H1 (cell line): ENCODE measurements at regions not wholly inside any gene's neighbourhood (a gene's known extent, or its start where the extent isn't known, plus 50 kb on each side); places are given as distances from the start of the nearest gene placed in this dataset.

ENCODE experiments used
- BACH1 ChIP-seq: IDR thresholded peaks from 2 replicates; pipeline ENCODE4 v1.6.1; 2012; ENCODE audit warnings: low read length, improper control_type of control experiment
- CBX5 ChIP-seq: fragments of 300-800, 300-1000 bp; sonication (generic); IDR thresholded peaks from 2 replicates; pipeline ENCODE4 v1.7.1; 2016; ENCODE audit warnings: antibody characterized with exemption, low read length, low read depth
- CREB1 ChIP-seq: IDR thresholded peaks from 2 replicates; pipeline ENCODE4 v1.6.1; 2012; ENCODE audit warnings: inconsistent platforms
- EZH2 ChIP-seq: fragments of 200-600 bp; sonication (generic); IDR thresholded peaks from 2 replicates; pipeline ENCODE4 v1.7.1; 2012; ENCODE audit warnings: low read depth, mild to moderate bottlenecking, moderate library complexity, low read length, inconsistent platforms; ENCODE audit not compliant: severe bottlenecking
- GABPA ChIP-seq: IDR thresholded peaks from 2 replicates; pipeline ENCODE4 v1.6.1; 2011; ENCODE audit warnings: mild to moderate bottlenecking, low read length, moderate library complexity, borderline replicate concordance; ENCODE audit not compliant: insufficient read depth
- POLR2A ChIP-seq, 2 experiments: IDR thresholded peaks; 1 replicate in 1 of 2; 2 replicates in 1 of 2; pipeline ENCODE4 v1.6.1; 2011; ENCODE audit warnings: low read depth in 2 of 2, low read length in 2 of 2, mild to moderate bottlenecking in 2 of 2; ENCODE audit errors: control extremely low read depth in 1 of 2
- POLR2AphosphoS5 ChIP-seq: IDR thresholded peaks from 2 replicates; pipeline ENCODE4 v1.6.1; 2011; ENCODE audit warnings: low read depth, low read length
- POU5F1 ChIP-seq: IDR thresholded peaks from 2 replicates; pipeline ENCODE4 v1.6.1; 2011; ENCODE audit warnings: low read depth, mild to moderate bottlenecking, low read length, moderate library complexity
- SP1 ChIP-seq: IDR thresholded peaks from 2 replicates; pipeline ENCODE4 v1.6.1; 2011; ENCODE audit warnings: low read depth, low read length
- TAF1 ChIP-seq: IDR thresholded peaks from 2 replicates; pipeline ENCODE4 v1.6.1; 2011; ENCODE audit warnings: mild to moderate bottlenecking, low read depth, low read length
- TAF7 ChIP-seq: optimal IDR thresholded peaks from 2 replicates; pipeline ENCODE3; 2011; ENCODE audit warnings: low read depth, mild to moderate bottlenecking, inconsistent platforms, low read length, moderate library complexity, borderline replicate concordance
- TF ChIP-seq, protein P1 (sequence below), 3 experiments: IDR thresholded peaks; 1 replicate in 2 of 3; 2 replicates in 1 of 3; pipeline versions ENCODE4 v1.5.1 to v1.6.1; 2011; ENCODE audit warnings: low read length in 3 of 3, mild to moderate bottlenecking in 3 of 3, inconsistent platforms in 2 of 3, low read depth in 1 of 3, moderate library complexity in 1 of 3; ENCODE audit not compliant: insufficient read depth in 1 of 3; ENCODE audit errors: control extremely low read depth in 1 of 3
- TF ChIP-seq, protein P2 (sequence below): IDR thresholded peaks from 2 replicates; pipeline ENCODE4 v1.6.1; 2011; ENCODE audit warnings: low read depth, mild to moderate bottlenecking, low read length; ENCODE audit not compliant: insufficient read depth

DNA sequence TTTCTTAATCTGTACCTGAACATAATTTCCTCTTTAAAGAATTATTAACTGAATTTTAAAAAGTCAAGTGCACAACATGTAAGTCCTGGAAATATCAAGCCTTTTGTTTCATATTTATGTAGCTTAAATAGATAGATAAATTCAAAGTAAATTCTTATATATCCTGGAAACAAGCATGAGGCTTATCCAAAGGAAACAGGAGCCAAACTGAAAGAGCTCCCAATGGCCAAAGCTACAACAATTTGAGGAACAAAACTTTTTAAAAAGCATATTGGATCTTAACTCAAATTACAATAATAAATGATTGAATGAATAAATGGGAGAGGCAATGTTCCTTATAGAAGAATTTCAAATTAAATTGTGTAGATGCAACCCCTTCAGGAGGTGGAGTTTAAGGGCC is 679.1 kb downstream of the METTL4 start:
- TF ChIP-seq, protein P1, sequence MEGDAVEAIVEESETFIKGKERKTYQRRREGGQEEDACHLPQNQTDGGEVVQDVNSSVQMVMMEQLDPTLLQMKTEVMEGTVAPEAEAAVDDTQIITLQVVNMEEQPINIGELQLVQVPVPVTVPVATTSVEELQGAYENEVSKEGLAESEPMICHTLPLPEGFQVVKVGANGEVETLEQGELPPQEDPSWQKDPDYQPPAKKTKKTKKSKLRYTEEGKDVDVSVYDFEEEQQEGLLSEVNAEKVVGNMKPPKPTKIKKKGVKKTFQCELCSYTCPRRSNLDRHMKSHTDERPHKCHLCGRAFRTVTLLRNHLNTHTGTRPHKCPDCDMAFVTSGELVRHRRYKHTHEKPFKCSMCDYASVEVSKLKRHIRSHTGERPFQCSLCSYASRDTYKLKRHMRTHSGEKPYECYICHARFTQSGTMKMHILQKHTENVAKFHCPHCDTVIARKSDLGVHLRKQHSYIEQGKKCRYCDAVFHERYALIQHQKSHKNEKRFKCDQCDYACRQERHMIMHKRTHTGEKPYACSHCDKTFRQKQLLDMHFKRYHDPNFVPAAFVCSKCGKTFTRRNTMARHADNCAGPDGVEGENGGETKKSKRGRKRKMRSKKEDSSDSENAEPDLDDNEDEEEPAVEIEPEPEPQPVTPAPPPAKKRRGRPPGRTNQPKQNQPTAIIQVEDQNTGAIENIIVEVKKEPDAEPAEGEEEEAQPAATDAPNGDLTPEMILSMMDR (IDR thresholded peaks at IDR 0.05; ENCODE audit: control extremely low read depth in 1 of 3, insufficient read depth in 1 of 3, low read depth in 1 of 3, low read length in 3 of 3), result no peak
- no peak for TF ChIP-seq TAF7
- no peak for TF ChIP-seq CBX5
- no peak for TF ChIP-seq POLR2AphosphoS5
- no peak for TF ChIP-seq EZH2
- TF ChIP-seq POLR2A (IDR thresholded peaks at IDR 0.05; ENCODE audit: control extremely low read depth in 1 of 2, low read depth in 2 of 2, low read length in 2 of 2), result no peak
- TF ChIP-seq SP1, result no peak
- no peak for TF ChIP-seq BACH1
- TF ChIP-seq CREB1, result no peak
- no peak for TF ChIP-seq GABPA
- TF ChIP-seq POU5F1, result no peak
- TF ChIP-seq, protein P2, sequence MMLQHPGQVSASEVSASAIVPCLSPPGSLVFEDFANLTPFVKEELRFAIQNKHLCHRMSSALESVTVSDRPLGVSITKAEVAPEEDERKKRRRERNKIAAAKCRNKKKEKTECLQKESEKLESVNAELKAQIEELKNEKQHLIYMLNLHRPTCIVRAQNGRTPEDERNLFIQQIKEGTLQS, result no peak
- TF ChIP-seq TAF1, result no peak
